Liver (tissue), 7 donors: ENCODE measurements at regions not wholly inside any gene's neighbourhood (a gene's known extent, or its start where the extent isn't known, plus 50 kb on each side); places are given as distances from the start of the nearest gene placed in this dataset.

Experiments used
- DNase-seq: peaks from one replicate; pipeline ENCODE4 v3.0.0-alpha.2; 2017; ENCODE audit warnings: low spot score
- H3K27ac ChIP-seq, 2 donors: one replicate each; pipeline ENCODE4 v1.7.0; 2013; ENCODE audit warnings: inconsistent platforms in 2 of 2, low read length in 2 of 2, control low read depth in 1 of 2, low read depth in 1 of 2, mild to moderate bottlenecking in 1 of 2
- H3K27me3 ChIP-seq, 4 donors: one replicate each; pipeline versions ENCODE4 v1.6.1 to v1.7.0; 2013; ENCODE audit warnings: low read length in 3 of 4, inconsistent platforms in 1 of 4, mild to moderate bottlenecking in 1 of 4, moderate library complexity in 1 of 4; ENCODE audit not compliant: control insufficient read depth in 4 of 4, insufficient read depth in 4 of 4
- H3K36me3 ChIP-seq, 4 donors: one replicate each; pipeline versions ENCODE4 v1.6.1 to v1.7.0; 2013; ENCODE audit warnings: low read length in 3 of 4, mild to moderate bottlenecking in 3 of 4, low read depth in 1 of 4, moderate library complexity in 1 of 4; ENCODE audit not compliant: control insufficient read depth in 4 of 4, insufficient read depth in 3 of 4
- H3K4me1 ChIP-seq, 4 donors: one replicate each; pipeline versions ENCODE4 v1.6.1 to v1.7.0; 2013; ENCODE audit warnings: low read length in 3 of 4, mild to moderate bottlenecking in 3 of 4, moderate library complexity in 1 of 4; ENCODE audit not compliant: control insufficient read depth in 4 of 4, insufficient read depth in 4 of 4
- H3K4me3 ChIP-seq, 3 donors: one replicate each; pipeline versions ENCODE4 v1.6.1 to v1.7.0; 2013; ENCODE audit warnings: low read length in 3 of 3, control low read depth in 1 of 3, low read depth in 1 of 3, mild to moderate bottlenecking in 1 of 3
- H3K9ac ChIP-seq, 2 donors: one replicate each; pipeline ENCODE4 v1.7.0; 2013; ENCODE audit warnings: low read length in 2 of 2, mild to moderate bottlenecking in 2 of 2, moderate library complexity in 2 of 2, control low read depth in 1 of 2, low read depth in 1 of 2
- H3K9me3 ChIP-seq, 4 donors: one replicate each; pipeline versions ENCODE4 v1.6.1 to v1.7.0; 2013; ENCODE audit warnings: low read length in 3 of 4; ENCODE audit not compliant: control insufficient read depth in 4 of 4
- ATF3 ChIP-seq: IDR thresholded peaks from 2 replicates; pipeline ENCODE4 v1.6.1; 2016; ENCODE audit warnings: antibody characterized with exemption
- EGR1 ChIP-seq, 2 donors: IDR thresholded peaks; 2 replicates each; pipeline ENCODE4 v1.6.1; 2016 to 2018; ENCODE audit warnings: antibody characterized with exemption in 2 of 2, low read depth in 2 of 2
- FOXA1 ChIP-seq: IDR thresholded peaks from 2 replicates; pipeline ENCODE4 v1.6.1; 2016; ENCODE audit warnings: antibody characterized with exemption
- FOXA2 ChIP-seq: IDR thresholded peaks from 2 replicates; pipeline ENCODE4 v1.6.1; 2016; ENCODE audit warnings: antibody characterized with exemption
- GABPA ChIP-seq, 2 donors: IDR thresholded peaks in 1 of 2; conservative IDR thresholded peaks in 1 of 2; 2 replicates each; pipeline ENCODE4 v1.6.1; 2016; ENCODE audit warnings: antibody characterized with exemption in 2 of 2, mild to moderate bottlenecking in 1 of 2, moderate library complexity in 1 of 2
- HNF4A ChIP-seq, 2 donors: conservative IDR thresholded peaks; 2 replicates each; pipeline ENCODE4 v1.6.1; 2016; ENCODE audit warnings: antibody characterized with exemption in 2 of 2, mild to moderate bottlenecking in 2 of 2
- HNF4G ChIP-seq: IDR thresholded peaks from 2 replicates; pipeline ENCODE4 v1.6.1; 2016; ENCODE audit warnings: antibody characterized with exemption
- JUND ChIP-seq, 2 donors: IDR thresholded peaks; 2 replicates each; pipeline ENCODE4 v1.6.1; 2016; ENCODE audit warnings: antibody characterized with exemption in 2 of 2
- MAX ChIP-seq: IDR thresholded peaks from 2 replicates; pipeline ENCODE4 v1.6.1; 2016; ENCODE audit warnings: antibody characterized with exemption
- NR2F2 ChIP-seq: IDR thresholded peaks from 2 replicates; pipeline ENCODE4 v1.6.1; 2016; ENCODE audit warnings: antibody characterized with exemption
- RAD21 ChIP-seq, 2 donors: IDR thresholded peaks; 2 replicates each; pipeline ENCODE4 v1.6.1; 2016; ENCODE audit warnings: antibody characterized with exemption in 2 of 2, mild to moderate bottlenecking in 2 of 2
- REST ChIP-seq: IDR thresholded peaks from 2 replicates; pipeline ENCODE4 v1.6.1; 2016; ENCODE audit warnings: antibody characterized with exemption, mild to moderate bottlenecking
- RXRA ChIP-seq, 2 donors: IDR thresholded peaks; 2 replicates each; pipeline ENCODE4 v1.6.1; 2017 to 2018; ENCODE audit warnings: antibody characterized with exemption in 2 of 2, mild to moderate bottlenecking in 1 of 2
- SP1 ChIP-seq: IDR thresholded peaks from 2 replicates; pipeline ENCODE4 v1.6.1; 2018; ENCODE audit warnings: antibody characterized with exemption, mild to moderate bottlenecking
- TAF1 ChIP-seq: conservative IDR thresholded peaks from 2 replicates; pipeline ENCODE4 v1.6.1; 2016; ENCODE audit warnings: antibody characterized with exemption, mild to moderate bottlenecking
- YY1 ChIP-seq: IDR thresholded peaks from 2 replicates; pipeline ENCODE4 v1.6.1; 2016; ENCODE audit warnings: antibody characterized with exemption, mild to moderate bottlenecking
- ZBTB33 ChIP-seq: IDR thresholded peaks from 2 replicates; pipeline ENCODE4 v1.6.1; 2016; ENCODE audit warnings: antibody characterized with exemption
- WGBS: extraction: QIAGEN DNeasy Blood & Tissue Kit; methylation state at CpG from one replicate; pipeline ENCODE4 v1.1.7; 2013; 5-methylcytosine and 5-hydroxymethylcytosine counted together
- donor health status: healthy.
- donor health status: healthy.
- donor health status: healthy.
- donor health status: healthy.

GRCh38 chr4:117481742-117482141, 396.4 kb upstream of the TRAM1L1 start:
- Histone ChIP-seq H3K27me3 (no peaks in the 10 kb centered on the region), H3K4me3 (no peak overlapping the region), H3K36me3 (no peaks in the 10 kb centered on the region), H3K9ac (no peak overlapping the region), H3K4me1 (no peaks in the 10 kb centered on the region), H3K27ac (no peak overlapping the region), H3K9me3 (no peaks in the 10 kb centered on the region)
- no peak for DNase-seq
- TF ChIP-seq RAD21 (IDR thresholded peaks at IDR 0.05) = no peak
- TF ChIP-seq EGR1 (IDR thresholded peaks at IDR 0.05; ENCODE audit: low read depth in 2 of 2) = no peak
- no peak for TF ChIP-seq ATF3
- no peak for TF ChIP-seq FOXA1
- no peak for TF ChIP-seq JUND (IDR thresholded peaks at IDR 0.05)
- TF ChIP-seq REST = no peak
- no peak for TF ChIP-seq MAX
- TF ChIP-seq NR2F2 = no peak
- TF ChIP-seq SP1 = no peak
- TF ChIP-seq RXRA (IDR thresholded peaks at IDR 0.05) = no peak
- TF ChIP-seq HNF4A (conservative IDR thresholded peaks at IDR 0.05) = no peak
- no peak for TF ChIP-seq TAF1
- no peak for TF ChIP-seq FOXA2
- TF ChIP-seq HNF4G = no peak
- no peak for TF ChIP-seq ZBTB33
- 76% methylated on average over 3 of the region's 3 CpGs for WGBS

- Histone ChIP-seq H3K4me1 (no peaks in the 10 kb centered on the region), H3K36me3 (no peaks in the 10 kb centered on the region), H3K27ac (no peak overlapping the region), H3K9me3 (no peaks in the 10 kb centered on the region), H3K4me3 (no peak overlapping the region), H3K9ac (no peak overlapping the region), H3K27me3 (no peaks in the 10 kb centered on the region)
- TF ChIP-seq RAD21 (IDR thresholded peaks at IDR 0.05) (no peak), NR2F2 (no peak)
- no peak for DNase-seq
- WGBS = 85% methylated on average over 7 of the region's 7 CpGs
Measured at GRCh38 chr4:117488692-117489091, 403.3 kb upstream of the TRAM1L1 start.

- Histone ChIP-seq H3K9ac (no peak overlapping the region), H3K27ac (no peak overlapping the region), H3K4me3 (no peak overlapping the region), H3K4me1 (no peaks in the 10 kb centered on the region), H3K9me3 (no peaks in the 10 kb centered on the region), H3K27me3 (no peaks in the 10 kb centered on the region), H3K36me3 (no peaks in the 10 kb centered on the region)
- TF ChIP-seq SP1 (no peak), RXRA (IDR thresholded peaks at IDR 0.05) (no peak), HNF4G (no peak), GABPA (IDR thresholded peaks at IDR 0.05 in 1 of 2, conservative IDR thresholded peaks at IDR 0.05 in 1 of 2) (no peak), HNF4A (conservative IDR thresholded peaks at IDR 0.05) (no peak), NR2F2 (no peak), YY1 (no peak)
- no peak for DNase-seq
- 81% methylated on average over 2 of the region's 2 CpGs for WGBS
Measured at GRCh38 chr4:117489107-117489506, 403.7 kb upstream of the TRAM1L1 start.
